GM12878 (cell line): ENCODE measurements at regions not wholly inside any gene's neighbourhood (a gene's known extent, or its start where the extent isn't known, plus 50 kb on each side); places are given as distances from the start of the nearest gene placed in this dataset.

ENCODE experiments used
- ATAC-seq: fragments of 200-7000 bp; cut with Tn5 transposase; 3 replicates; pipeline ENCODE4 v1.9.1; 2020; ENCODE audit warnings: mild to moderate bottlenecking, moderate library complexity
- BruUV-seq: library from RNA; stranded (reverse); fragments of 400-500 nt; replicated peaks from 2 replicates; lab custom pipeline; 2021; lab: Mats Ljungman, UMichigan
- CTCF ChIA-PET: fragments of 300-600 bp; sonication (Branson Sonifier 250); formaldehyde crosslinking; extraction: SDS; loops from one replicate; lab custom pipeline; 2021; ENCODE audit warnings: inconsistent platforms; lab: Yijun Ruan, JAX
- POLR2A ChIA-PET: fragments of 350-600 bp; formaldehyde crosslinking; extraction: SDS; loops from one replicate; lab custom pipeline; 2021; ENCODE audit warnings: inconsistent platforms; lab: Charles Lee
- RAD21 ChIA-PET: fragments of 300-600 bp; sonication (Branson Sonifier 250); formaldehyde crosslinking; loops from one replicate; lab custom pipeline; 2023; ENCODE audit warnings: antibody characterized with exemption; ENCODE audit not compliant: unreplicated experiment; lab: Charles Lee
- SMC1A ChIA-PET: fragments of 300-600 bp; sonication (Branson Sonifier 250); formaldehyde crosslinking; loops from one replicate; lab custom pipeline; 2023; ENCODE audit not compliant: unreplicated experiment, uncharacterized antibody; lab: Charles Lee
- DNase-seq: peaks from one replicate; pipeline ENCODE4 v3.0.0-alpha.2; 2011; ENCODE audit warnings: low read depth, low spot score
- FAIRE-seq: peaks from 3 replicates; lab custom pipeline; 2011; peaks lifted over from hg19 to GRCh38; lab: Jason Lieb, UNC
- H2AFZ ChIP-seq: 2 replicates; pipeline ENCODE4 v1.6.0; 2011; ENCODE audit warnings: low read depth, low read length, control low read depth; ENCODE audit not compliant: control insufficient read depth
- H3K27ac ChIP-seq: 2 replicates; pipeline ENCODE4 v1.5.1; 2011; ENCODE audit warnings: control low read depth; ENCODE audit not compliant: control insufficient read depth, insufficient read depth
- H3K27me3 ChIP-seq, 2 experiments: replicated peaks in 1 of 2; 2 replicates each; pipeline versions ENCODE4 v1.6.0 to v1.6.1; 2011; ENCODE audit warnings: low read length in 1 of 2; ENCODE audit not compliant: control insufficient read depth in 2 of 2, insufficient read depth in 2 of 2
- H3K36me3 ChIP-seq, 2 experiments: 2 replicates each; pipeline ENCODE4 v1.5.1; 2011; ENCODE audit warnings: low read length in 1 of 2; ENCODE audit not compliant: control insufficient read depth in 2 of 2, insufficient read depth in 2 of 2
- H3K4me1 ChIP-seq: 2 replicates; pipeline ENCODE4 v1.6.1; 2011; ENCODE audit warnings: mild to moderate bottlenecking, low read length, moderate library complexity, mixed read lengths; ENCODE audit not compliant: control insufficient read depth, insufficient read depth
- H3K4me2 ChIP-seq: 2 replicates; pipeline ENCODE4 v1.6.0; 2011; ENCODE audit warnings: control low read depth; ENCODE audit not compliant: control insufficient read depth, insufficient read depth
- H3K4me3 ChIP-seq: fragments of 200-600 bp; sonication (generic); 2 replicates; pipeline ENCODE4 v1.5.1; 2016
- H3K79me2 ChIP-seq: 2 replicates; pipeline ENCODE4 v1.6.0; 2011; ENCODE audit warnings: low read length; ENCODE audit not compliant: control insufficient read depth, insufficient read depth
- H3K9ac ChIP-seq: 2 replicates; pipeline ENCODE4 v1.8.0; 2011; ENCODE audit warnings: low read length, control low read depth, mixed read lengths; ENCODE audit not compliant: control insufficient read depth, insufficient read depth
- H3K9me3 ChIP-seq: replicated peaks from 3 replicates; pipeline ENCODE4 v1.5.1; 2011; ENCODE audit warnings: mild to moderate bottlenecking, low read length; ENCODE audit not compliant: control insufficient read depth, insufficient read depth
- H4K20me1 ChIP-seq: 2 replicates; pipeline ENCODE4 v1.6.0; 2011; ENCODE audit not compliant: control insufficient read depth, insufficient read depth
- WGBS: methylation state at CpG from one replicate; pipeline ENCODE4 v1.1.6; 2016; ENCODE audit warnings: low lambda C conversion rate; ENCODE audit not compliant: insufficient replicate concordance, insufficient coverage; ENCODE audit errors: missing lambda C conversion rate; 5-methylcytosine and 5-hydroxymethylcytosine counted together
- in situ Hi-C: fragments of 300-500 bp; cut with MboI; formaldehyde crosslinking; loops from 9 replicates; pipeline ENCODE4 v1.14.3; 2018; ENCODE audit warnings: mixed read lengths
- intact Hi-C: fragments of 100-400 bp; cut with micrococcal nuclease; formaldehyde crosslinking; loops from one replicate; pipeline ENCODE4 v1.14.2; 2022; ENCODE audit not compliant: unreplicated experiment
- TF ChIP-seq, protein P1 (sequence below): fragments of 450-650 bp; IDR thresholded peaks from 2 replicates; pipeline ENCODE4 v1.6.1; 2017; ENCODE audit warnings: low read depth, mild to moderate bottlenecking, moderate library complexity
- TF ChIP-seq, protein P2 (sequence below): IDR thresholded peaks from 2 replicates; pipeline ENCODE4 v1.6.1; 2012; ENCODE audit warnings: improper control_type of control experiment, low read depth, low read length; ENCODE audit not compliant: insufficient replicate concordance
- TF ChIP-seq, protein P3 (sequence below): fragments of 450-650 bp; IDR thresholded peaks from 2 replicates; pipeline ENCODE4 v1.6.1; 2017; ENCODE audit warnings: borderline replicate concordance

DNA sequence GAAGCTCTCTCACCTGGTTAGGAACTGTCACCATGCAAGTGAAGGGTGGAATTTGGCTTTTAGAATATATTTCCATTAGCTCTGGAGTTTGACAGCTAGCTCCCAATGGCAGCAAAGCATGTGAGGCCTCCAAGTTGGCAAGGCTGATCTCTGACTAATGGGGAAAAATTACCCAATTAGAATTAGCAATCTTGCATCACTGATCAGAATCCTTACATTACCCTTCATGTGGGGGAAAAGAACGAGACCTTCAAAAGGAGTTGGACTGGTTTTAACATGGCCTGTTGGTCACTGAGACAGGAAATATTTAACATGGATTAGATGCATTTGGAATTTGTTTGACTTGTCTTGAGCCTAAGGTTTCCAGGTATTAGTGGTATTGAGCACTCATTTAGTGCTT lies 192.3 kb upstream of the GDNF start:
- H3K4me3 ChIP-seq: no peak overlapping the region
- H3K27me3 ChIP-seq: no peaks in the 10 kb centered on the region
- no TSS peak for BruUV-seq
- intact Hi-C loops: no loop called here
- RAD21 ChIA-PET: no interaction called here
- H3K36me3 ChIP-seq: no peaks in the 10 kb centered on the region
- no peak for ATAC-seq
- TF ChIP-seq, protein P1, sequence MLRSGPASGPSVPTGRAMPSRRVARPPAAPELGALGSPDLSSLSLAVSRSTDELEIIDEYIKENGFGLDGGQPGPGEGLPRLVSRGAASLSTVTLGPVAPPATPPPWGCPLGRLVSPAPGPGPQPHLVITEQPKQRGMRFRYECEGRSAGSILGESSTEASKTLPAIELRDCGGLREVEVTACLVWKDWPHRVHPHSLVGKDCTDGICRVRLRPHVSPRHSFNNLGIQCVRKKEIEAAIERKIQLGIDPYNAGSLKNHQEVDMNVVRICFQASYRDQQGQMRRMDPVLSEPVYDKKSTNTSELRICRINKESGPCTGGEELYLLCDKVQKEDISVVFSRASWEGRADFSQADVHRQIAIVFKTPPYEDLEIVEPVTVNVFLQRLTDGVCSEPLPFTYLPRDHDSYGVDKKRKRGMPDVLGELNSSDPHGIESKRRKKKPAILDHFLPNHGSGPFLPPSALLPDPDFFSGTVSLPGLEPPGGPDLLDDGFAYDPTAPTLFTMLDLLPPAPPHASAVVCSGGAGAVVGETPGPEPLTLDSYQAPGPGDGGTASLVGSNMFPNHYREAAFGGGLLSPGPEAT: no peak
- TF ChIP-seq, protein P2, sequence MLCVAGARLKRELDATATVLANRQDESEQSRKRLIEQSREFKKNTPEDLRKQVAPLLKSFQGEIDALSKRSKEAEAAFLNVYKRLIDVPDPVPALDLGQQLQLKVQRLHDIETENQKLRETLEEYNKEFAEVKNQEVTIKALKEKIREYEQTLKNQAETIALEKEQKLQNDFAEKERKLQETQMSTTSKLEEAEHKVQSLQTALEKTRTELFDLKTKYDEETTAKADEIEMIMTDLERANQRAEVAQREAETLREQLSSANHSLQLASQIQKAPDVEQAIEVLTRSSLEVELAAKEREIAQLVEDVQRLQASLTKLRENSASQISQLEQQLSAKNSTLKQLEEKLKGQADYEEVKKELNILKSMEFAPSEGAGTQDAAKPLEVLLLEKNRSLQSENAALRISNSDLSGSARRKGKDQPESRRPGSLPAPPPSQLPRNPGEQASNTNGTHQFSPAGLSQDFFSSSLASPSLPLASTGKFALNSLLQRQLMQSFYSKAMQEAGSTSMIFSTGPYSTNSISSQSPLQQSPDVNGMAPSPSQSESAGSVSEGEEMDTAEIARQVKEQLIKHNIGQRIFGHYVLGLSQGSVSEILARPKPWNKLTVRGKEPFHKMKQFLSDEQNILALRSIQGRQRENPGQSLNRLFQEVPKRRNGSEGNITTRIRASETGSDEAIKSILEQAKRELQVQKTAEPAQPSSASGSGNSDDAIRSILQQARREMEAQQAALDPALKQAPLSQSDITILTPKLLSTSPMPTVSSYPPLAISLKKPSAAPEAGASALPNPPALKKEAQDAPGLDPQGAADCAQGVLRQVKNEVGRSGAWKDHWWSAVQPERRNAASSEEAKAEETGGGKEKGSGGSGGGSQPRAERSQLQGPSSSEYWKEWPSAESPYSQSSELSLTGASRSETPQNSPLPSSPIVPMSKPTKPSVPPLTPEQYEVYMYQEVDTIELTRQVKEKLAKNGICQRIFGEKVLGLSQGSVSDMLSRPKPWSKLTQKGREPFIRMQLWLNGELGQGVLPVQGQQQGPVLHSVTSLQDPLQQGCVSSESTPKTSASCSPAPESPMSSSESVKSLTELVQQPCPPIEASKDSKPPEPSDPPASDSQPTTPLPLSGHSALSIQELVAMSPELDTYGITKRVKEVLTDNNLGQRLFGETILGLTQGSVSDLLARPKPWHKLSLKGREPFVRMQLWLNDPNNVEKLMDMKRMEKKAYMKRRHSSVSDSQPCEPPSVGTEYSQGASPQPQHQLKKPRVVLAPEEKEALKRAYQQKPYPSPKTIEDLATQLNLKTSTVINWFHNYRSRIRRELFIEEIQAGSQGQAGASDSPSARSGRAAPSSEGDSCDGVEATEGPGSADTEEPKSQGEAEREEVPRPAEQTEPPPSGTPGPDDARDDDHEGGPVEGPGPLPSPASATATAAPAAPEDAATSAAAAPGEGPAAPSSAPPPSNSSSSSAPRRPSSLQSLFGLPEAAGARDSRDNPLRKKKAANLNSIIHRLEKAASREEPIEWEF: no peak
- TF ChIP-seq, protein P3, sequence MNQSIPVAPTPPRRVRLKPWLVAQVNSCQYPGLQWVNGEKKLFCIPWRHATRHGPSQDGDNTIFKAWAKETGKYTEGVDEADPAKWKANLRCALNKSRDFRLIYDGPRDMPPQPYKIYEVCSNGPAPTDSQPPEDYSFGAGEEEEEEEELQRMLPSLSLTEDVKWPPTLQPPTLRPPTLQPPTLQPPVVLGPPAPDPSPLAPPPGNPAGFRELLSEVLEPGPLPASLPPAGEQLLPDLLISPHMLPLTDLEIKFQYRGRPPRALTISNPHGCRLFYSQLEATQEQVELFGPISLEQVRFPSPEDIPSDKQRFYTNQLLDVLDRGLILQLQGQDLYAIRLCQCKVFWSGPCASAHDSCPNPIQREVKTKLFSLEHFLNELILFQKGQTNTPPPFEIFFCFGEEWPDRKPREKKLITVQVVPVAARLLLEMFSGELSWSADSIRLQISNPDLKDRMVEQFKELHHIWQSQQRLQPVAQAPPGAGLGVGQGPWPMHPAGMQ: no peak
- no peaks in the 10 kb centered on the region for H3K9me3 ChIP-seq
- FAIRE-seq: no peak
- no peak overlapping the region for H3K27ac ChIP-seq
- POLR2A ChIA-PET: no interaction called here
- in situ Hi-C loops: no loop called here
- no peak overlapping the region for H3K4me2 ChIP-seq
- H3K4me1 ChIP-seq: no peaks in the 10 kb centered on the region
- no peaks in the 10 kb centered on the region for H4K20me1 ChIP-seq
- H3K9ac ChIP-seq: no peak overlapping the region
- no peaks in the 10 kb centered on the region for H3K79me2 ChIP-seq
- no peak overlapping the region for H2AFZ ChIP-seq
- CTCF ChIA-PET: no interaction called here
- no peak for DNase-seq
- WGBS: 0% methylated on average over 1 of the region's 1 CpG
- SMC1A ChIA-PET: no interaction called here
